ENCODE measurements at regions not wholly inside any gene's neighbourhood (a gene's known extent, or its start where the extent isn't known, plus 50 kb on each side); places are given as distances from the start of the nearest gene placed in this dataset.

DNA sequence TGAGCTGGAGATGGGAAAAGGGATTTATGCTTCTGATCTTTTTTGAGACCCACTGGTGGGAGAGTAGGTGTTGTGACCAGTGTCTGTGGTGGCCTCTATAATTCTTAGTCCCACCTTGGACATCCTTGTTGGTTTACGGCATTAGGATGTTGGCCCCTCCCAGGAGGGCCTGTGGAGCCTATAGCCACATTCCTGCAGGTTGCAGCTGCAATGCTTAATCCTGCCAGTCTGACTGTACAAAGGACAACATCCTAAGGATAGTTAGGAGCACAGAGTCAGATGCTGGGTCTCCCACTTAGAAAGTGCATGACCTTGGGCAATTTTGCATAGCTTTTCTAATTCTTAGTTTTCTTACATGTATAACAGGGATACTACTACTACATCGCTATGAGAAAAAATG, 150.9 kb upstream of the SLC38A2 start:
- TF ChIP-seq, protein P1, sequence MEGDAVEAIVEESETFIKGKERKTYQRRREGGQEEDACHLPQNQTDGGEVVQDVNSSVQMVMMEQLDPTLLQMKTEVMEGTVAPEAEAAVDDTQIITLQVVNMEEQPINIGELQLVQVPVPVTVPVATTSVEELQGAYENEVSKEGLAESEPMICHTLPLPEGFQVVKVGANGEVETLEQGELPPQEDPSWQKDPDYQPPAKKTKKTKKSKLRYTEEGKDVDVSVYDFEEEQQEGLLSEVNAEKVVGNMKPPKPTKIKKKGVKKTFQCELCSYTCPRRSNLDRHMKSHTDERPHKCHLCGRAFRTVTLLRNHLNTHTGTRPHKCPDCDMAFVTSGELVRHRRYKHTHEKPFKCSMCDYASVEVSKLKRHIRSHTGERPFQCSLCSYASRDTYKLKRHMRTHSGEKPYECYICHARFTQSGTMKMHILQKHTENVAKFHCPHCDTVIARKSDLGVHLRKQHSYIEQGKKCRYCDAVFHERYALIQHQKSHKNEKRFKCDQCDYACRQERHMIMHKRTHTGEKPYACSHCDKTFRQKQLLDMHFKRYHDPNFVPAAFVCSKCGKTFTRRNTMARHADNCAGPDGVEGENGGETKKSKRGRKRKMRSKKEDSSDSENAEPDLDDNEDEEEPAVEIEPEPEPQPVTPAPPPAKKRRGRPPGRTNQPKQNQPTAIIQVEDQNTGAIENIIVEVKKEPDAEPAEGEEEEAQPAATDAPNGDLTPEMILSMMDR (conservative IDR thresholded peaks at IDR 0.05; ENCODE audit: low read depth, low read length): no peak
- no peak for TF ChIP-seq EZH2 (IDR thresholded peaks at IDR 0.05; ENCODE audit: low read length, unreplicated experiment)

All from PC-3 (cell line).